Epithelial cell of esophagus (primary cell): ENCODE measurements at regions not wholly inside any gene's neighbourhood (a gene's known extent, or its start where the extent isn't known, plus 50 kb on each side); places are given as distances from the start of the nearest gene placed in this dataset.
"Not testable (repeated sequence)": the region's sequence is repeated elsewhere in the genome, so short reads cannot be mapped to it uniquely, and the experiment has no call there.

Experiments used
- DNase-seq: peaks from one replicate; pipeline ENCODE4 v3.0.0; 2010; ENCODE audit warnings: low read depth
- H3K4me3 ChIP-seq: 2 replicates; pipeline ENCODE4 v1.5.1; 2011; ENCODE audit warnings: mild to moderate bottlenecking, low read length, control low read depth
- CTCF ChIP-seq: IDR thresholded peaks from 2 replicates; pipeline ENCODE4 v1.5.1; 2011; ENCODE audit warnings: low read depth, mild to moderate bottlenecking, low read length, control low read depth, inconsistent platforms; ENCODE audit not compliant: insufficient read depth; ENCODE audit errors: missing control alignments

GRCh38 chr2:220811952-220812570 is 760.0 kb downstream of the EPHA4 start:
- peak; percentile 79 for DNase-seq
- TF ChIP-seq CTCF, result no peak

GRCh38 chr2:220814441-220814840 is 757.7 kb downstream of the EPHA4 start:
- no peak for DNase-seq
- no peak for TF ChIP-seq CTCF
- H3K4me3 ChIP-seq, result no peak overlapping the region

More at GRCh38 chr2:220811952-220812570, 760.0 kb downstream of the EPHA4 start:
- no peak overlapping the region for H3K4me3 ChIP-seq

- no peak overlapping the region for H3K4me3 ChIP-seq
- DNase-seq, result no peak
- TF ChIP-seq CTCF, result no peak
Measured at GRCh38 chr2:220815698-220816097, 756.4 kb downstream of the EPHA4 start.

GRCh38 chr2:220821683-220822082 is 750.4 kb downstream of the EPHA4 start:
- H3K4me3 ChIP-seq, result no peak overlapping the region
- TF ChIP-seq CTCF, result no peak
- no peak for DNase-seq

GRCh38 chr2:220823590-220823989 is 748.5 kb downstream of the EPHA4 start:
- not testable (repeated sequence) for DNase-seq, H3K4me3 ChIP-seq

- DNase-seq, result no peak
- TF ChIP-seq CTCF, result no peak
- no peak overlapping the region for H3K4me3 ChIP-seq
Measured at GRCh38 chr2:220833446-220833845, 738.7 kb downstream of the EPHA4 start.

GRCh38 chr2:220835583-220835982 is 736.5 kb downstream of the EPHA4 start:
- no peak for TF ChIP-seq CTCF
- DNase-seq, result peak; percentile 58
- H3K4me3 ChIP-seq, result no peak overlapping the region
